Tibial nerve (tissue), 4 donors: ENCODE measurements at regions not wholly inside any gene's neighbourhood (a gene's known extent, or its start where the extent isn't known, plus 50 kb on each side); places are given as distances from the start of the nearest gene placed in this dataset.
"Not testable (repeated sequence)": the region's sequence is repeated elsewhere in the genome, so short reads cannot be mapped to it uniquely, and the experiment has no call there.

Source experiments
- DNase-seq, 2 donors: peaks; one replicate each; pipeline ENCODE4 v3.0.0-alpha.2; 2019; ENCODE audit warnings: low spot score in 2 of 2
- H3K27ac ChIP-seq, 4 donors: fragments of 200-600 bp; sonication (generic) in 3 of 4; one replicate each; pipeline ENCODE4 v1.5.1; 2017 to 2019; ENCODE audit warnings: mild to moderate bottlenecking in 1 of 4
- H3K27me3 ChIP-seq, 2 donors: fragments of 200-600 bp; sonication (generic) in 1 of 2; one replicate each; pipeline versions ENCODE4 v1.5.1 to v1.6.0; 2017 to 2019
- H3K36me3 ChIP-seq, 3 donors: fragments of 200-600 bp; sonication (generic); one replicate each; pipeline ENCODE4 v1.5.1; 2018 to 2019
- H3K4me1 ChIP-seq, 4 donors: fragments of 200-600 bp; sonication (generic) in 3 of 4; one replicate each; pipeline ENCODE4 v1.5.1; 2017 to 2019
- H3K4me3 ChIP-seq, 4 donors: fragments of 200-600 bp; sonication (generic) in 3 of 4; one replicate each; pipeline ENCODE4 v1.5.1; 2017 to 2019; ENCODE audit warnings: mild to moderate bottlenecking in 1 of 4, moderate library complexity in 1 of 4
- H3K9me3 ChIP-seq, 4 donors: fragments of 200-600 bp; sonication (generic) in 3 of 4; one replicate each; pipeline ENCODE4 v1.5.1; 2017 to 2019
- EP300 ChIP-seq, 2 donors: sonication (generic); formaldehyde crosslinking; IDR thresholded peaks; one replicate each; pipeline ENCODE4 v1.6.1; 2017; ENCODE audit warnings: antibody characterized with exemption in 2 of 2, mild to moderate bottlenecking in 1 of 2
- POLR2A ChIP-seq, 2 donors: fragments of 450-650 bp; IDR thresholded peaks; one replicate each; pipeline ENCODE4 v1.6.1; 2017; ENCODE audit warnings: antibody characterized with exemption in 2 of 2, mild to moderate bottlenecking in 2 of 2, moderate library complexity in 2 of 2
- WGBS, 2 donors: methylation state at CpG; one replicate each; pipeline ENCODE4 v1.1.5; 2018; 5-methylcytosine and 5-hydroxymethylcytosine counted together
- TF ChIP-seq, protein P1 (sequence below), 5 experiments: fragments of 200-600 bp in 3 of 5; fragments of 450-650 bp in 2 of 5; sonication (generic) in 3 of 5; IDR thresholded peaks; one replicate each; pipeline ENCODE4 v1.5.1; 2016 to 2019; ENCODE audit warnings: antibody characterized with exemption in 5 of 5, mild to moderate bottlenecking in 3 of 5, moderate library complexity in 2 of 5

DNA sequence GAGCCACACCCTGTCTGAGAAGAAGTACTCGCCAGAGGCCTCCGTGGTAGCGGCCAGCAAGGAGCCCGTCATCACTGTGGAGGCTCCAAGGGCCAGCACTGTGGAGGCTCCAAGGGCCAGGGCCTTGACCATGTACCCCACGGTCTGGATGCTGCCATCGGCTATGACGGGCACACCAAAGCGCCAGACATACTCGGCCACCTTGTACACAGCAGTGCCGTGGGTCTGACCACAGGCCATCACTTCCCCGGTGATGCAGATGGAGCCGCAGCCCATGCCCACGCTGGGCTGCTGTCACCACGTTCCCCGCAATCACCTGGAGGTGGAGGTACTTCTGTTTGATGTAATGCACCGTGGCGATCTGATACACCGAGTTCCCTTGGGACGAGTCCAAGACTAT, 377.7 kb upstream of the MAOA start:
- TF ChIP-seq EP300 (IDR thresholded peaks at IDR 0.05) (no peak), POLR2A (IDR thresholded peaks at IDR 0.05) (no peak)
- TF ChIP-seq, protein P1, sequence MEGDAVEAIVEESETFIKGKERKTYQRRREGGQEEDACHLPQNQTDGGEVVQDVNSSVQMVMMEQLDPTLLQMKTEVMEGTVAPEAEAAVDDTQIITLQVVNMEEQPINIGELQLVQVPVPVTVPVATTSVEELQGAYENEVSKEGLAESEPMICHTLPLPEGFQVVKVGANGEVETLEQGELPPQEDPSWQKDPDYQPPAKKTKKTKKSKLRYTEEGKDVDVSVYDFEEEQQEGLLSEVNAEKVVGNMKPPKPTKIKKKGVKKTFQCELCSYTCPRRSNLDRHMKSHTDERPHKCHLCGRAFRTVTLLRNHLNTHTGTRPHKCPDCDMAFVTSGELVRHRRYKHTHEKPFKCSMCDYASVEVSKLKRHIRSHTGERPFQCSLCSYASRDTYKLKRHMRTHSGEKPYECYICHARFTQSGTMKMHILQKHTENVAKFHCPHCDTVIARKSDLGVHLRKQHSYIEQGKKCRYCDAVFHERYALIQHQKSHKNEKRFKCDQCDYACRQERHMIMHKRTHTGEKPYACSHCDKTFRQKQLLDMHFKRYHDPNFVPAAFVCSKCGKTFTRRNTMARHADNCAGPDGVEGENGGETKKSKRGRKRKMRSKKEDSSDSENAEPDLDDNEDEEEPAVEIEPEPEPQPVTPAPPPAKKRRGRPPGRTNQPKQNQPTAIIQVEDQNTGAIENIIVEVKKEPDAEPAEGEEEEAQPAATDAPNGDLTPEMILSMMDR (IDR thresholded peaks at IDR 0.05): no peak
- Histone ChIP-seq H3K4me1 (no peaks in the 10 kb centered on the region), H3K9me3 (peaks cover 0 to 3% (median 0%) of the 10 kb centered on the region in 4 donors), H3K4me3 (no peak overlapping the region), H3K27me3 (no peaks in the 10 kb centered on the region), H3K36me3 (no peaks in the 10 kb centered on the region), H3K27ac (no peak overlapping the region)
- DNase-seq: no peak
- 92% methylated on average over 18 of the region's 19 CpGs; no CpG with 5 or more reads in 1 of the 2 donors for WGBS, 2 donors

DNA sequence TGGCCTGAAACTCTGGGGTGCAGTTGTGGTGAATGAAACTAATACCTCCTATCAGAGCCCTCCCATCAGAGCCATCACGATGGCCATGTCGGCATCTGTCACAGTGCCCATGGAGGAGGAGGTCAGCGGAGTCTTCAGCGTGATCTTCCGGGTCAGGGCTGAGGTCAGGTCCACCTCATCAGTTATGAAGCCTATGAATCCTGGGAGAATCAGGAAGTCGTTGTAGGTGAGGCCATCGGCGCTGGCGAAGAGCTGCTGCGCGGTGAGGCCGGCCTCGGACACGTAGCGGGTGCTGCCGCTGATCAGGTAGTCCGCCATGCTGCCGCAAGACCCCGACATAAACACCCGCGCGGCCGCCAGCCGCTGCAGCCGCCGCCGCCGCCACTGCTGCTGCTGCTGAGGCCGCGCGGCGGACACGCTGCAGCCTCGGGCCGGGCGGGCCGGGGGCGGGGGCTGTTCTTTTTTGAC, 376.7 kb upstream of the MAOA start:
- H3K27ac ChIP-seq: no peak overlapping the region
- 91 to 96% methylated on average over 17 to 38 of the region's 38 CpGs for WGBS, 2 donors

DNA sequence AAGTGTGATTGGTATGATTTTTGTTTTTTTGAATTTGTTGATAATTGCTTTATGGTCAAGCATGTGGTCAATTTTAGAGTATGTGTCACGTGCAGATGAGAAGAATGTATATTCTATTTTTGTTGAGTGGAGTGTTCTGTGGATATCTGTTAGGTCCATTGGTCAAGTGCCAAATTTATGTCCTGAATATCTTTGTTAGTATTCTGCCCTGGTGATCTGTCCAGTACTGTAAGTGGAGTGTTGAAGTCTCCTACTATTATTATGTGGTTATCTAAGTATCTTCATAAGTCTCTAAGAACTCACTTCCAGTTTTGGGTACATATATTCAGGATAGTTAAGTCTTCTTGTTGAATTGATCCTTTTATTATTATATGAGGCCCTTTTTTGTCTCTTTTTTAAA, 372.9 kb upstream of the MAOA start:
- Histone ChIP-seq H3K27ac (no peak overlapping the region), H3K9me3 (no peaks in the 10 kb centered on the region), H3K4me3 (no peak overlapping the region), H3K36me3 (no peaks in the 10 kb centered on the region), H3K27me3 (no peaks in the 10 kb centered on the region), H3K4me1 (no peaks in the 10 kb centered on the region)
- 56 to 83% methylated on average over 1 of the region's 1 CpG for WGBS, 2 donors
- no peak for DNase-seq
- TF ChIP-seq, protein P1 (IDR thresholded peaks at IDR 0.05): no peak
- TF ChIP-seq POLR2A (IDR thresholded peaks at IDR 0.05) (no peak), EP300 (IDR thresholded peaks at IDR 0.05) (no peak)

More for the DNA sequence above, 376.7 kb upstream of the MAOA start:
- Histone ChIP-seq H3K36me3 (no peaks in the 10 kb centered on the region), H3K4me3 (no peak overlapping the region), H3K27me3 (no peaks in the 10 kb centered on the region), H3K9me3 (peaks cover 0 to 3% (median 0%) of the 10 kb centered on the region in 4 donors), H3K4me1 (no peaks in the 10 kb centered on the region)
- TF ChIP-seq POLR2A (IDR thresholded peaks at IDR 0.05): no peak
- TF ChIP-seq, protein P1 (IDR thresholded peaks at IDR 0.05): no peak
- no peak for TF ChIP-seq EP300 (IDR thresholded peaks at IDR 0.05)
- no peak for DNase-seq

DNA sequence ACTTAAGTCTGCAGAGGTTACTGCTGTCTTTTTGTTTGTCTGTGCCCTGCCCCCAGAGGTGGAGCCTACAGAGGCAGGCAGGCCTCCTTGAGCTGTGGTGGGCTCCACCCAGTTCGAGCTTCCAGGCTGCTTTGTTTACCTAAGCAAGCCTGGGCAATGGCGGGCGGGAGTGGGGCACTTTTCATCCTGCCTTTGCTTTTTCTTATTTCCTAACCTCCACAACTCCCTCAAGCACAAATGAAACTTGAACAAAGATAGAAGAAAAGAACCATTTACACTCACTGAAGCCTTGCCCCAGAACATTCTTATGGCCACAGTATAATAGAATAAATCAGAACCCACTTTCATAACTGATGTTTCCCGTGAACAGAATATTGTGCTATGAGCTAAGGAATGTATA, 344.5 kb upstream of the MAOA start:
- H3K4me3 ChIP-seq, H3K27me3 ChIP-seq, DNase-seq, H3K4me1 ChIP-seq, H3K27ac ChIP-seq, H3K9me3 ChIP-seq, H3K36me3 ChIP-seq: not testable (repeated sequence)
- WGBS, 2 donors: 38% methylated on average over 4 of the region's 4 CpGs

DNA sequence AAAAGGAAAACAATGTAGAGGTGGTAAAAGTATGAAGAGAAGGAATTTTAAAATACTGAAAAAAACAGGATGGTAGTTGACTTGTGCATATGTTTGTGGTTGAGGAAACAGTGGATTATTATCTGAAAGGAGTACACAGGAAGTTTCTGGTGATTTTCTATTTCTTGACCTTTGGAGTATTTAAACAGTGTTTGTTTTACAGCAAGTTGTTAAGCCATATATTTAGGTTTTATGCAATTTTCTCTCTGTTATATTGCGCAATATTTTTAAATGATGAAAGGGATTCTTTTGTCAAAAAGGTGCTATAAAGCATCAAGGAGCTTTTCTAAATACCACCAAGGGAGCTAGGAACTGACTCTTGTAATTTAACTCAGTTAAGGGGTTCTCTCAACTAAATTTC, 343.1 kb upstream of the MAOA start:
- H3K27ac ChIP-seq: no peak overlapping the region
- no peak for DNase-seq
- H3K27me3 ChIP-seq: no peaks in the 10 kb centered on the region
- H3K9me3 ChIP-seq: no peaks in the 10 kb centered on the region
- no peaks in the 10 kb centered on the region for H3K36me3 ChIP-seq
- 96 to 97% methylated on average over 1 of the region's 1 CpG for WGBS, 2 donors
- H3K4me3 ChIP-seq: no peak overlapping the region
- no peaks in the 10 kb centered on the region for H3K4me1 ChIP-seq
- TF ChIP-seq, protein P1 (IDR thresholded peaks at IDR 0.05): no peak
- TF ChIP-seq EP300 (IDR thresholded peaks at IDR 0.05) (no peak), POLR2A (IDR thresholded peaks at IDR 0.05) (no peak)

DNA sequence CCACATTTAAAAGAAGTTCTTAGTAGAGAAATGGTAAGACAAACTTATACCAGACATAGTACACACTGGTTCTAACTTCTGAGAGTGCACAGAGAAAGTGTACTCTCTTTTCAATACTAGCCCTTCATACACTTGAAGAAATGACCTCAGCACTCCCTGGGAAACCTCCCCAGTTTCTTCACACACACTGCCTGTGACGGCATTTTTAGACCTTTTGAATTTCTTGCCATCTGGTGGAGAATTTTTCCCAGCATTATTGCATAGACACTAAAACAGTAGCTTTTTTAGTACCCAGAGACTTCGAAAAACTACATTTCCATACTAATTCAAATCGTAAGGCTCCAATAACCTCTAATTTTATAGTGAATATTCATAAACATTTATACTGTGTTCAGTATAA, 341.6 kb upstream of the MAOA start:
- H3K4me1 ChIP-seq: no peaks in the 10 kb centered on the region
- no peaks in the 10 kb centered on the region for H3K27me3 ChIP-seq
- H3K4me3 ChIP-seq: no peak overlapping the region
- WGBS, 2 donors: 42 to 57% methylated on average over 3 of the region's 3 CpGs
- TF ChIP-seq POLR2A (IDR thresholded peaks at IDR 0.05) (no peak), EP300 (IDR thresholded peaks at IDR 0.05) (no peak)
- TF ChIP-seq, protein P1 (IDR thresholded peaks at IDR 0.05): no peak
- no peak for DNase-seq
- H3K9me3 ChIP-seq: no peaks in the 10 kb centered on the region
- H3K36me3 ChIP-seq: no peaks in the 10 kb centered on the region
- H3K27ac ChIP-seq: no peak overlapping the region
